GM21526 (cell line): ENCODE measurements at regions not wholly inside any gene's neighbourhood (a gene's known extent, or its start where the extent isn't known, plus 50 kb on each side); places are given as distances from the start of the nearest gene placed in this dataset.
A peak's percentile ranks its signal among the peaks of the same experiment; 100 is the strongest.
"Not testable (repeated sequence)": the region's sequence is repeated elsewhere in the genome, so short reads cannot be mapped to it uniquely, and the experiment has no call there.

ENCODE experiments used
- ATAC-seq: cut with Tn5 transposase; IDR thresholded peaks from one replicate; pipeline ENCODE4 v1.9.1; 2021; ENCODE audit warnings: moderate library complexity; ENCODE audit not compliant: unreplicated experiment, low FRiP score

- not testable (repeated sequence) for ATAC-seq
Observed at GRCh38 chr4:54993473-54994026, 131.8 kb downstream of the KDR start.

GRCh38 chr4:54992266-54992665 is 133.1 kb downstream of the KDR start:
- no peak for ATAC-seq

GRCh38 chr4:54988655-54989054 is 136.7 kb downstream of the KDR start:
- no peak for ATAC-seq

- ATAC-seq = no peak
Observed at GRCh38 chr4:54986095-54986846, 139.1 kb downstream of the KDR start.

GRCh38 chr4:54976682-54977081 is 148.7 kb downstream of the KDR start:
- no peak for ATAC-seq

- no peak for ATAC-seq
Observed at GRCh38 chr4:54976031-54976430, 149.4 kb downstream of the KDR start.

GRCh38 chr4:54973784-54974183 is 151.6 kb downstream of the KDR start:
- no peak for ATAC-seq

GRCh38 chr4:54971474-54971950 is 153.9 kb downstream of the KDR start:
- no peak for ATAC-seq

GRCh38 chr4:54967289-54967688 is 158.1 kb downstream of the KDR start:
- ATAC-seq = no peak

GRCh38 chr4:54961357-54961975 is 163.9 kb downstream of the KDR start:
- no peak for ATAC-seq

- no peak for ATAC-seq
Observed at GRCh38 chr4:54959651-54960116, 165.7 kb downstream of the KDR start.

- no peak for ATAC-seq
Observed at GRCh38 chr4:54959131-54959530, 166.3 kb downstream of the KDR start.

- no peak for ATAC-seq
Observed at GRCh38 chr4:54958236-54958635, 167.2 kb downstream of the KDR start.

GRCh38 chr4:54954656-54955388 is 170.6 kb downstream of the KDR start:
- no peak for ATAC-seq

GRCh38 chr4:54946741-54947140 is 178.7 kb downstream of the KDR start:
- no peak for ATAC-seq

GRCh38 chr4:54945838-54946237 is 179.6 kb downstream of the KDR start:
- ATAC-seq = no peak

GRCh38 chr4:54942721-54943120 is 182.7 kb downstream of the KDR start:
- ATAC-seq = no peak

- ATAC-seq = peak; percentile 48
Observed at GRCh38 chr4:54941994-54942552, 183.3 kb downstream of the KDR start.

- no peak for ATAC-seq
Observed at GRCh38 chr4:54940996-54941865, 184.2 kb downstream of the KDR start.

- ATAC-seq = no peak
Observed at GRCh38 chr4:54937501-54937900, 187.9 kb downstream of the KDR start.
